MM.1S (cell line): ENCODE measurements at regions not wholly inside any gene's neighbourhood (a gene's known extent, or its start where the extent isn't known, plus 50 kb on each side); places are given as distances from the start of the nearest gene placed in this dataset.

Experiments used
- DNase-seq: peaks from one replicate; pipeline ENCODE4 v3.0.0-alpha.2; 2015
- H2AFZ ChIP-seq: fragments of 300-600 bp; sonication (generic); 2 replicates; pipeline ENCODE4 v1.6.0; 2016; ENCODE audit warnings: antibody characterized with exemption, low read length
- H3F3A ChIP-seq: fragments of 300-600 bp; sonication (generic); 2 replicates; pipeline ENCODE4 v1.6.1; 2016; ENCODE audit warnings: mild to moderate bottlenecking, antibody characterized with exemption, low read length, moderate library complexity, mixed read lengths; ENCODE audit not compliant: insufficient read depth
- H3K27ac ChIP-seq: fragments of 300-600 bp; sonication (generic); 2 replicates; pipeline ENCODE4 v1.5.1; 2016; ENCODE audit warnings: mild to moderate bottlenecking, low read length
- H3K27me3 ChIP-seq: fragments of 300-600 bp; sonication (generic); replicated peaks from 2 replicates; pipeline ENCODE4 v1.6.0; 2016; ENCODE audit warnings: low read length; ENCODE audit not compliant: insufficient read depth
- H3K36me3 ChIP-seq: fragments of 300-600 bp; sonication (generic); replicated peaks from 2 replicates; pipeline ENCODE4 v1.6.1; 2016; ENCODE audit warnings: mild to moderate bottlenecking, low read length, mixed read lengths; ENCODE audit not compliant: insufficient read depth
- H3K4me1 ChIP-seq: fragments of 300-600 bp; sonication (generic); 2 replicates; pipeline ENCODE4 v1.6.1; 2016; ENCODE audit warnings: low read length, mixed read lengths
- H3K4me2 ChIP-seq: fragments of 300-600 bp; sonication (generic); 2 replicates; pipeline ENCODE4 v1.6.0; 2016; ENCODE audit warnings: low read depth, low read length
- H3K4me3 ChIP-seq: fragments of 300-600 bp; sonication (generic); 2 replicates; pipeline ENCODE4 v1.5.1; 2016; ENCODE audit warnings: low read length, mixed read lengths
- H3K79me2 ChIP-seq: fragments of 300-600 bp; sonication (generic); 2 replicates; pipeline ENCODE4 v1.6.1; 2016; ENCODE audit warnings: mixed run types, low read length, mixed read lengths
- H3K9ac ChIP-seq: fragments of 300-600 bp; sonication (generic); 2 replicates; pipeline ENCODE4 v1.6.1; 2016; ENCODE audit warnings: low read length, mixed read lengths
- H3K9me2 ChIP-seq: fragments of 300-600 bp; sonication (generic); replicated peaks from 2 replicates; pipeline ENCODE4 v1.6.1; 2016; ENCODE audit warnings: mild to moderate bottlenecking, low read length, mixed read lengths; ENCODE audit not compliant: insufficient read depth
- H3K9me3 ChIP-seq: fragments of 300-600 bp; sonication (generic); replicated peaks from 2 replicates; pipeline ENCODE4 v1.6.1; 2016; ENCODE audit warnings: mild to moderate bottlenecking, low read length, mixed read lengths; ENCODE audit not compliant: insufficient read depth
- H4K20me1 ChIP-seq: fragments of 300-600 bp; sonication (generic); 2 replicates; pipeline ENCODE4 v1.6.1; 2016; ENCODE audit warnings: mild to moderate bottlenecking, low read length, moderate library complexity, mixed read lengths; ENCODE audit not compliant: insufficient read depth
- CTCF ChIP-seq: fragments of 300-600 bp; sonication (generic); IDR thresholded peaks from 2 replicates; pipeline ENCODE4 v1.5.1; 2016; ENCODE audit warnings: antibody characterized with exemption, low read length, mixed read lengths
- EZH2 ChIP-seq: fragments of 300-600 bp; sonication (generic); optimal IDR thresholded peaks from 2 replicates; pipeline ENCODE3; 2017; ENCODE audit warnings: low read depth, mild to moderate bottlenecking, antibody characterized with exemption, low read length, mixed read lengths
- EZH2phosphoT487 ChIP-seq: fragments of 300-600 bp; sonication (generic); IDR thresholded peaks from 2 replicates; pipeline ENCODE4 v1.6.1; 2018; ENCODE audit warnings: antibody characterized with exemption, low read length

GRCh38 chr4:96763546-96763945 lies 923.7 kb downstream of the PDHA2 start:
- H3K79me2 ChIP-seq, result no peaks in the 10 kb centered on the region
- no peaks in the 10 kb centered on the region for H3K27me3 ChIP-seq
- H3K9me3 ChIP-seq, result no peaks in the 10 kb centered on the region
- no peak overlapping the region for H3K27ac ChIP-seq
- no peak for TF ChIP-seq EZH2phosphoT487
- TF ChIP-seq EZH2, result no peak
- no peak for TF ChIP-seq CTCF
- no peak for DNase-seq
- no peaks in the 10 kb centered on the region for H3K9me2 ChIP-seq
- no peaks in the 10 kb centered on the region for H4K20me1 ChIP-seq
- no peaks in the 10 kb centered on the region for H3K4me1 ChIP-seq
- no peaks in the 10 kb centered on the region for H3K36me3 ChIP-seq
- H3K4me2 ChIP-seq, result no peak overlapping the region
- H3K9ac ChIP-seq, result no peak overlapping the region
- H3F3A ChIP-seq, result no peaks in the 10 kb centered on the region
- no peak overlapping the region for H3K4me3 ChIP-seq
- H2AFZ ChIP-seq, result no peak overlapping the region

GRCh38 chr4:96766359-96766758 lies 926.5 kb downstream of the PDHA2 start:
- Histone ChIP-seq H3K9me2 (no peaks in the 10 kb centered on the region), H3K4me1 (no peaks in the 10 kb centered on the region), H3K4me3 (no peak overlapping the region), H3K9ac (no peak overlapping the region), H3K36me3 (no peaks in the 10 kb centered on the region), H2AFZ (no peak overlapping the region), H3K27ac (no peak overlapping the region), H3K27me3 (no peaks in the 10 kb centered on the region), H3F3A (no peaks in the 10 kb centered on the region), H3K9me3 (no peaks in the 10 kb centered on the region), H3K4me2 (no peak overlapping the region), H3K79me2 (no peaks in the 10 kb centered on the region), H4K20me1 (no peaks in the 10 kb centered on the region)
- TF ChIP-seq EZH2phosphoT487, result no peak
- TF ChIP-seq EZH2, result no peak
- TF ChIP-seq CTCF, result no peak
- DNase-seq, result no peak

- TF ChIP-seq EZH2, result no peak
- no peak for TF ChIP-seq CTCF
- TF ChIP-seq EZH2phosphoT487, result no peak
- no peak overlapping the region for H3K4me2 ChIP-seq
- no peak for DNase-seq
- H4K20me1 ChIP-seq, result no peaks in the 10 kb centered on the region
- H3K79me2 ChIP-seq, result no peaks in the 10 kb centered on the region
- no peak overlapping the region for H3K27ac ChIP-seq
- no peaks in the 10 kb centered on the region for H3K4me1 ChIP-seq
- no peaks in the 10 kb centered on the region for H3K36me3 ChIP-seq
- H3K27me3 ChIP-seq, result no peaks in the 10 kb centered on the region
- no peaks in the 10 kb centered on the region for H3K9me3 ChIP-seq
- H3K9me2 ChIP-seq, result no peaks in the 10 kb centered on the region
- no peak overlapping the region for H2AFZ ChIP-seq
- H3K4me3 ChIP-seq, result no peak overlapping the region
- no peaks in the 10 kb centered on the region for H3F3A ChIP-seq
- H3K9ac ChIP-seq, result no peak overlapping the region
These were observed 928.1 kb downstream of the PDHA2 start for GRCh38 chr4:96767815-96768480.
